Lower lobe of right lung (tissue), 2 donors: ENCODE measurements at regions not wholly inside any gene's neighbourhood (a gene's known extent, or its start where the extent isn't known, plus 50 kb on each side); places are given as distances from the start of the nearest gene placed in this dataset.
"Not testable (repeated sequence)": the region's sequence is repeated elsewhere in the genome, so short reads cannot be mapped to it uniquely, and the experiment has no call there.

Source experiments
- ATAC-seq, 2 donors: fragments of 200-7000 bp; cut with Tn5 transposase; one replicate each; pipeline ENCODE4 v1.9.1; 2020 to 2022; ENCODE audit warnings: mild to moderate bottlenecking in 2 of 2, moderate library complexity in 2 of 2
- DNase-seq: peaks from one replicate; pipeline ENCODE4 v3.0.0-alpha.2; 2020
- H3K27ac ChIP-seq: fragments of 200-600 bp; one replicate; pipeline ENCODE4 v1.8.0; 2022
- H3K27me3 ChIP-seq: fragments of 200-600 bp; one replicate; pipeline ENCODE4 v1.8.0; 2022; ENCODE audit warnings: low read depth
- H3K36me3 ChIP-seq: fragments of 200-600 bp; one replicate; pipeline ENCODE4 v1.8.0; 2022; ENCODE audit warnings: mild to moderate bottlenecking
- H3K4me1 ChIP-seq: fragments of 200-600 bp; one replicate; pipeline ENCODE4 v1.8.0; 2022
- H3K4me3 ChIP-seq: fragments of 200-600 bp; one replicate; pipeline ENCODE4 v1.8.0; 2022; ENCODE audit warnings: mild to moderate bottlenecking
- H3K9me3 ChIP-seq: fragments of 200-600 bp; one replicate; pipeline ENCODE4 v1.8.0; 2022
- intact Hi-C: fragments of 100-400 bp; cut with DNase I; formaldehyde crosslinking; loops from one replicate; pipeline ENCODE4 v1.11.0; 2022
- TF ChIP-seq, protein P1 (sequence below): fragments of 200-600 bp; IDR thresholded peaks from one replicate; pipeline ENCODE4 v1.8.0; 2022; ENCODE audit warnings: antibody characterized with exemption, mild to moderate bottlenecking
- donor health status: DM: no; HTN: yes; CAD: no; lungs with severe emphysema.

DNA sequence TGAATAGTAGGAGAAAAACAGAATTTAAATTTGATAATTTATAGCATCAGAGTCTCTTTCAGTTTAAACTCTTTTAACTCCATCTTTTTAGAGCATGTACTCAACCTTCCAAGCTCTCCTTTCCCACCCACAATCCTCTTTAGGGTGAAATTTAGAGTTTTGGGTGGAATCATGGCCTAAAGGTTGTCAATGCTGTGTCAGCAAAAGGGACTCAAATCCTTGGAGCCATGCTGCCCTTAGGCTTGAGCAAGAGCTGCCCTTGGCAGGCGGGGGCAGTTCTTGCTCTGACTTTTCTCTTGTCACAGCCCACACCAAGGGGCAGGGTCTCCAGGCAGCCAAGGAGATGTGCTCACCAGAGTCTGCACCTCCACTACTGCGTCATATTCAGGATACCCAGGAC, 102.4 kb downstream of the MTX3 start:
- no peak overlapping the region for H3K27ac ChIP-seq
- TF ChIP-seq, protein P1, sequence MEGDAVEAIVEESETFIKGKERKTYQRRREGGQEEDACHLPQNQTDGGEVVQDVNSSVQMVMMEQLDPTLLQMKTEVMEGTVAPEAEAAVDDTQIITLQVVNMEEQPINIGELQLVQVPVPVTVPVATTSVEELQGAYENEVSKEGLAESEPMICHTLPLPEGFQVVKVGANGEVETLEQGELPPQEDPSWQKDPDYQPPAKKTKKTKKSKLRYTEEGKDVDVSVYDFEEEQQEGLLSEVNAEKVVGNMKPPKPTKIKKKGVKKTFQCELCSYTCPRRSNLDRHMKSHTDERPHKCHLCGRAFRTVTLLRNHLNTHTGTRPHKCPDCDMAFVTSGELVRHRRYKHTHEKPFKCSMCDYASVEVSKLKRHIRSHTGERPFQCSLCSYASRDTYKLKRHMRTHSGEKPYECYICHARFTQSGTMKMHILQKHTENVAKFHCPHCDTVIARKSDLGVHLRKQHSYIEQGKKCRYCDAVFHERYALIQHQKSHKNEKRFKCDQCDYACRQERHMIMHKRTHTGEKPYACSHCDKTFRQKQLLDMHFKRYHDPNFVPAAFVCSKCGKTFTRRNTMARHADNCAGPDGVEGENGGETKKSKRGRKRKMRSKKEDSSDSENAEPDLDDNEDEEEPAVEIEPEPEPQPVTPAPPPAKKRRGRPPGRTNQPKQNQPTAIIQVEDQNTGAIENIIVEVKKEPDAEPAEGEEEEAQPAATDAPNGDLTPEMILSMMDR: no peak
- H3K36me3 ChIP-seq: no peaks in the 10 kb centered on the region
- intact Hi-C loops: no loop called here
- DNase-seq: no peak
- H3K27me3 ChIP-seq: no peaks in the 10 kb centered on the region
- no peak for ATAC-seq
- H3K9me3 ChIP-seq: no peaks in the 10 kb centered on the region
- no peaks in the 10 kb centered on the region for H3K4me1 ChIP-seq
- H3K4me3 ChIP-seq: no peak overlapping the region

DNA sequence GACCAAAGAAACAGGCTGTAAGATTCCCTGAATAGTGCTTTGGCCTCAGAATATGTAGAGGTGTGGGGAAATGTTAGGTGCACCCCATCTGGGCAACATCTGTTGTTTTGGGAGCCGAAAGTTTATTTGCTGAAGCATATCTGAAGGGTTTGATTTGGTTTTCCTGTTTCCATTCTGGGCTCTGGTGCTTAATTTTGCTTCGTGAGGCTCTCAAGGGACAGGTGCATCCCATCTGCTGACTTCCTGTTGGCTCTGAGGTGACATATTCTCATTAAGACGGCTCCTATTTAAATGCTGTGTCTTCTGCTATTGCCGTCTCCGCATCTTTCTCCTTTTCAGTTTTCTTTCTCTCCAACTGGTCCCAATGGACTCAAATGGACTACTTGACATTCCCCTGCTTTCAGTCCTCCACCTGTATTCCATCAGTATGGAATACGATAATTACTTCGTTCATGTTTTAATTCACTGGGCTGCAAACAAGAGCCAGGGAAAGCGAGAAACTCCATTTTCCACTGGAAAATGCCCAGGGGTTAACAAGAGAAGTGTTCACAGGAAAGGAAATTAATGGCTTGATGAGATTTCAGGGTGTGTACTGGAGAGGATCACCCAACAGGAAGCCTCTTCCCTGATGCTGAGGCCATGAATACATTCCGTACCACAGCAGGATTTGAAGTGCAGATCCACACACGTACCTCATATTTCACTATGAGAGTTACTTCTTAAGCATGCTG, 104.0 kb downstream of the MTX3 start:
- Histone ChIP-seq H3K9me3 (no peaks in the 10 kb centered on the region), H3K27ac (no peak overlapping the region), H3K27me3 (no peaks in the 10 kb centered on the region), H3K4me1 (no peaks in the 10 kb centered on the region), H3K36me3 (no peaks in the 10 kb centered on the region), H3K4me3 (no peak overlapping the region)
- ATAC-seq (no peak), DNase-seq (no peak)
- TF ChIP-seq, protein P1: no peak
- intact Hi-C loops: no loop called here

DNA sequence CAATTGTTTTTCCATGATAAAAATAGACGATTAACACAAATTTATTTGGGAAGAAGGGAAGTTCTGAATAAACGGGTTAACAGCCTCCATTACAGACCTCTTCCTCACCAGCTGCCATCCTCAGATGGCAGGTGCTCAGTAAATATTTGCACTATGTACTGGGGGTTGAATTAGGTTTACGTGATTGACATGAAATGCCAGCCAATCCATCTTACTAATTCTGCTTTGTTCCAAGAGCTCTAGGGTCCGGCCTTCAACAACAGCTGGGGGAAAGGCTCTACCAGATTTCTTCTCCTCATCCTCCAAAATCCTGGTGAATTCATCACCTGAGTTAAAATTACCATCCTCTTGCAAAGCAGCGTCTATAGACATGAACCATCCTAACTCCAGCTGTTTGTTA, 104.6 kb downstream of the MTX3 start:
- ATAC-seq (no peak), DNase-seq (no peak)
- H3K4me1 ChIP-seq: no peaks in the 10 kb centered on the region
- no peak overlapping the region for H3K4me3 ChIP-seq
- H3K36me3 ChIP-seq: no peaks in the 10 kb centered on the region
- intact Hi-C loops: no loop called here
- TF ChIP-seq, protein P1: no peak
- no peaks in the 10 kb centered on the region for H3K9me3 ChIP-seq
- H3K27me3 ChIP-seq: no peaks in the 10 kb centered on the region
- no peak overlapping the region for H3K27ac ChIP-seq

DNA sequence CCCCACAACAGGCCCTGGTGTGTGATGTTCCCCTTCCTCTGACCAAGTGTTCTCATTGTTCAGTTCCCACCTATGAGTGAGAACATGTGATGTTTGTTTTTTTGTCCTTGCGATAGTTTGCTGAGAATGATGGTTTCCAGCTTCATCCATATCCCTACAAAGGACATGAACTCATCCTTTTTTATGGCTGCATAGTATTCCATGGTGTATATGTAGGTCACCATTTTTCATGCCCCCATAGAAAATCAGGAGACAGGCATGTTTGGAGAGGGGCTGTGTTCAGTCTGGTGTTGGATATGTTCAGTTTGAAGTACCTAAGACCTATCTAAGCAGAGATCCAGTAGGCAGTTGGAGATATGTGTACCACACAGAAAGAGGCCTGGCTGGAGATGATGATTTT, 111.2 kb downstream of the MTX3 start:
- H3K36me3 ChIP-seq, H3K4me1 ChIP-seq, H3K9me3 ChIP-seq, H3K4me3 ChIP-seq, DNase-seq, H3K27me3 ChIP-seq, intact Hi-C loops, ATAC-seq, H3K27ac ChIP-seq: not testable (repeated sequence)

DNA sequence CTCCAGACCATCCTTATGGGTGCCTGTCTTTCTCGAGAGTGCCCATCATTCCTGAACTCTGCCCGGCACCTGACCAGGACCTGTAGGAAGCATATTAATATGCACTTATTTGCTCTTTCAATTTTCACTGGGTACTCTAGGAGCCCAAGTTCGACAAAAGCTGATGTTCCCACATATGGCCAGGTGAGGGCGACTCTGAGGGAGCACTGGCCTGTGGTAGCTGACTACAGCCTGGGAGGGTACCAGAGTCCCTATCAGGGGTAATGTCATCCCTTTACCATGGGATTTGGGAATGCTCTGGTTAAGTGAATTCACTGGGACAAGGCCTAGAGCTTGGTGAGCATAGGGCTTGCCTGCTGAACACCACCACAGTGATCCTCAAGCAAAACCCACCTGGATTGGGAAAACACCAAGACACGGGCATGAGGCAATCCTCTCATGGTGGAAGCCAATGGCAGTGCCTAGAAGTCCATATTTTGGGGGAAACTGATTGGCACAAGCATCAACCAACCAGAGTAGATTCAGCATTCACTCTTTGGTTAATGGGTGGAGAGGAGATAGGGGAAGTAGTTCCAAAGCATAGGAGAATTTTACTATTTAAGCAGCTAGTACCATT, 112.2 kb downstream of the MTX3 start:
- no peak for DNase-seq
- Histone ChIP-seq H3K27me3 (no peaks in the 10 kb centered on the region), H3K4me3 (no peak overlapping the region), H3K36me3 (no peaks in the 10 kb centered on the region), H3K9me3 (no peaks in the 10 kb centered on the region), H3K27ac (no peak overlapping the region), H3K4me1 (no peaks in the 10 kb centered on the region)
- ATAC-seq: peak in 1 of 2 donors; percentile 47
- intact Hi-C loops: no loop called here
- TF ChIP-seq, protein P1: peak; percentile 18

DNA sequence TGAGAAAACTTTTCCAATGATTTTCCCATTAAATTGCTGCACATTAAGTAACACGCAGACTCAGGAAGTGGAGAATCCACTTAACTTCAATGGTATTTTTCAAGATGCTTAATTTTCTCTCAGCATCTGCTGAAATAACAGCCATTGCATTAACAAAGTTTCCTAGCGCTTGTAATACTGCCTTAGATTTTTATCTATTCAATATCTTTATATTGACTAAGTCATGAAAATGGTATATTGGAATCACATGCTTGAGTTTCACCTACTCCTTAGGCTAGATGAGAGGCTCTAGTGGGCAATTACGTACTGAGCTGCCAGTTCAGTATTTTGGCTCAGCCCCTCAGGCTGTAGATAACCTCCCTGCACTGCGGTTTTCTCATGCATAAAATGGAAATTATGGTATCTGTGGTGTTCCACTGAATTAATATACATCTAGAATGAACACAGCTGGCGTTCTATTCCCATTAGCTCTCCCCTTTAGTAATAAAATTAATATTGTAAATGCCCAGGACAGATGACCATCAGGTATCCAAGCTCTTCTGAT, 112.9 kb downstream of the MTX3 start:
- no peaks in the 10 kb centered on the region for H3K9me3 ChIP-seq
- no peaks in the 10 kb centered on the region for H3K36me3 ChIP-seq
- no peak overlapping the region for H3K27ac ChIP-seq
- H3K4me3 ChIP-seq: no peak overlapping the region
- no peaks in the 10 kb centered on the region for H3K27me3 ChIP-seq
- ATAC-seq (no peak), DNase-seq (no peak)
- intact Hi-C loops: no loop called here
- TF ChIP-seq, protein P1: no peak
- no peaks in the 10 kb centered on the region for H3K4me1 ChIP-seq
